ENCODE measurements at regions not wholly inside any gene's neighbourhood (a gene's known extent, or its start where the extent isn't known, plus 50 kb on each side); places are given as distances from the start of the nearest gene placed in this dataset.
"Not testable (repeated sequence)": the region's sequence is repeated elsewhere in the genome, so short reads cannot be mapped to it uniquely, and the experiment has no call there.

DNA sequence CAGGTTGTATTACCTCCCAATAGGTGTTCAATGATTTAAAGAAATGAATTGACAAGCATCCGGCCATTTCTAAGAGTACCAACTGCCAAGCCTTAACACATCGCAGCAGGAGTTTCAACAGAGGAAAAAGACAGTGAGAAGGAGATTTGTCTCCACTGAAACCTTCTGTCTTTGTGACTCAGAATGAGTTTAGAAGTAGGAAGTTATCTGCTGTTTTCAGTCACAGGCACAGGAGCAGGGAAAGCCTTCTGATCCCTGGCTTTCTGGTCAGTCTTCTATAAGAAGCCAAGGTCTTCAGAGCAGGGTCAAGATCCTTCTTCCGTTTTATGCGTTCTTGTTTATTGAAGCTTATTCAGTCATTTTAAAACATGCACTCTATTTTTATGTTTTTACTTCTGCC lies 390.7 kb upstream of the PCSK5 start:
- H3K4me1 ChIP-seq (ENCODE audit: insufficient read depth): no peaks in the 10 kb centered on the region
- TF ChIP-seq, protein P1, sequence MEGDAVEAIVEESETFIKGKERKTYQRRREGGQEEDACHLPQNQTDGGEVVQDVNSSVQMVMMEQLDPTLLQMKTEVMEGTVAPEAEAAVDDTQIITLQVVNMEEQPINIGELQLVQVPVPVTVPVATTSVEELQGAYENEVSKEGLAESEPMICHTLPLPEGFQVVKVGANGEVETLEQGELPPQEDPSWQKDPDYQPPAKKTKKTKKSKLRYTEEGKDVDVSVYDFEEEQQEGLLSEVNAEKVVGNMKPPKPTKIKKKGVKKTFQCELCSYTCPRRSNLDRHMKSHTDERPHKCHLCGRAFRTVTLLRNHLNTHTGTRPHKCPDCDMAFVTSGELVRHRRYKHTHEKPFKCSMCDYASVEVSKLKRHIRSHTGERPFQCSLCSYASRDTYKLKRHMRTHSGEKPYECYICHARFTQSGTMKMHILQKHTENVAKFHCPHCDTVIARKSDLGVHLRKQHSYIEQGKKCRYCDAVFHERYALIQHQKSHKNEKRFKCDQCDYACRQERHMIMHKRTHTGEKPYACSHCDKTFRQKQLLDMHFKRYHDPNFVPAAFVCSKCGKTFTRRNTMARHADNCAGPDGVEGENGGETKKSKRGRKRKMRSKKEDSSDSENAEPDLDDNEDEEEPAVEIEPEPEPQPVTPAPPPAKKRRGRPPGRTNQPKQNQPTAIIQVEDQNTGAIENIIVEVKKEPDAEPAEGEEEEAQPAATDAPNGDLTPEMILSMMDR (IDR thresholded peaks at IDR 0.05; ENCODE audit: poor library complexity): no peak
- no peak for TF ChIP-seq EZH2phosphoT487 (IDR thresholded peaks at IDR 0.05; ENCODE audit: low read depth, severe bottlenecking, unreplicated experiment)
- no peak for TF ChIP-seq EZH2 (IDR thresholded peaks at IDR 0.05; ENCODE audit: borderline replicate concordance)
- no peak overlapping the region for H3K27ac ChIP-seq
- H3K27me3 ChIP-seq: no peaks in the 10 kb centered on the region
- no peak overlapping the region for H3K4me2 ChIP-seq
- H3K79me2 ChIP-seq: no peaks in the 10 kb centered on the region
- H3K36me3 ChIP-seq (replicated peaks; ENCODE audit: insufficient read depth, low read depth): no peaks in the 10 kb centered on the region
- H4K20me1 ChIP-seq (ENCODE audit: insufficient read depth, poor library complexity, severe bottlenecking): no peaks in the 10 kb centered on the region
- no peak for DNase-seq (ENCODE audit: low spot score)
- WGBS (ENCODE audit: low lambda C conversion rate, missing lambda C conversion rate): 89% methylated on average over 4 of the region's 4 CpGs
- no peaks in the 10 kb centered on the region for H3K9me2 ChIP-seq (replicated peaks; ENCODE audit: insufficient read depth)
- no peak overlapping the region for H3K4me3 ChIP-seq
- H2AFZ ChIP-seq: no peak overlapping the region
- H3K9me3 ChIP-seq (ENCODE audit: low read depth): no peaks in the 10 kb centered on the region

DNA sequence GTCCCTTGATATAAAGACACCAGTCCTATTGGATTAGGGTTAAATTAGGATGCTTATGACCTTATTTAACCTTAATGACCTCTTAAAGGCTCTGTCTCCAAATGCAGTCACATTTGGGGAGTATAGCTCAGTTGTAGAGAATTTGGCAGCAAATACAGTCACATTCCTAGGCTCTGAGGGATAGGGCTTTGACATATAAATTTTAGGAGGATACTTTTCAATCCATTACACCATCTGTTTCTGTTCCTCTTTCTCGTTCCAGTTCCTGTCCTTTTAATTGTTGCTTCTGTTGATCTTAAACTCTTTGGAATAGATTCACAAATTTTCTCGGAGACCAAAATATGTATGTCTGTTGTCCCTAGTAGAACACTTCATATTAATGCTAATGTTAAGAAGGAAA lies 390.0 kb upstream of the PCSK5 start:
- H3K4me3 ChIP-seq: no peak overlapping the region
- H2AFZ ChIP-seq: no peak overlapping the region
- H3K79me2 ChIP-seq: no peaks in the 10 kb centered on the region
- no peak overlapping the region for H3K27ac ChIP-seq
- no peaks in the 10 kb centered on the region for H4K20me1 ChIP-seq (ENCODE audit: insufficient read depth, poor library complexity, severe bottlenecking)
- TF ChIP-seq, protein P1 (IDR thresholded peaks at IDR 0.05; ENCODE audit: poor library complexity): no peak
- TF ChIP-seq EZH2 (IDR thresholded peaks at IDR 0.05; ENCODE audit: borderline replicate concordance): no peak
- TF ChIP-seq EZH2phosphoT487 (IDR thresholded peaks at IDR 0.05; ENCODE audit: low read depth, severe bottlenecking, unreplicated experiment): no peak
- WGBS (ENCODE audit: low lambda C conversion rate, missing lambda C conversion rate): 79% methylated on average over 2 of the region's 2 CpGs
- H3K36me3 ChIP-seq (replicated peaks; ENCODE audit: insufficient read depth, low read depth): no peaks in the 10 kb centered on the region
- H3K9me3 ChIP-seq (ENCODE audit: low read depth): no peaks in the 10 kb centered on the region
- H3K4me1 ChIP-seq (ENCODE audit: insufficient read depth): no peaks in the 10 kb centered on the region
- H3K27me3 ChIP-seq: no peaks in the 10 kb centered on the region
- no peaks in the 10 kb centered on the region for H3K9me2 ChIP-seq (replicated peaks; ENCODE audit: insufficient read depth)
- no peak overlapping the region for H3K4me2 ChIP-seq
- no peak for DNase-seq (ENCODE audit: low spot score)

DNA sequence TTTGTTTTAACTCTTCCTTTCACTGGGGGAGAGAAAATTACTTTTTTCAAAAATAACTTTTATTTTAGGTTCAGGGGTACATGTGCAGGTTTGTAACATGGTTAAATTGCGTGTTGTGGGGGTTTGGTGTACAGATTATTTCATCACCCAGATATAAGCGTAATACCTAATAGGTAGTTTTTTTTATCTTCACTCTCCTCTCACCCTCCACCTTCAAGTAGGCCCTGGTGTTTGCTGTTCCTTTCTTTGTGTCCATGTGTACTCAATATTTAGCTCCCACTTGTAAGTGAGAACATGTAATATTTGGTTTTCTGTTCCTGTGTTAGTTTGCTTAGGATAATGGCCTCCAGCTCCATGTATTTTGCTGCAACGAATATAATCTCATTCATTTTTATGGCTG lies 389.5 kb upstream of the PCSK5 start:
- not testable (repeated sequence) for H2AFZ ChIP-seq; H3K9me2 ChIP-seq (replicated peaks; ENCODE audit: insufficient read depth); H3K36me3 ChIP-seq (replicated peaks; ENCODE audit: insufficient read depth, low read depth); H3K27me3 ChIP-seq; H3K9me3 ChIP-seq (ENCODE audit: low read depth); H3K4me3 ChIP-seq; H3K79me2 ChIP-seq; H3K4me1 ChIP-seq (ENCODE audit: insufficient read depth); H3K27ac ChIP-seq; DNase-seq (ENCODE audit: low spot score); H4K20me1 ChIP-seq (ENCODE audit: insufficient read depth, poor library complexity, severe bottlenecking); H3K4me2 ChIP-seq
- WGBS (ENCODE audit: low lambda C conversion rate, missing lambda C conversion rate): 84% methylated on average over 3 of the region's 3 CpGs

DNA sequence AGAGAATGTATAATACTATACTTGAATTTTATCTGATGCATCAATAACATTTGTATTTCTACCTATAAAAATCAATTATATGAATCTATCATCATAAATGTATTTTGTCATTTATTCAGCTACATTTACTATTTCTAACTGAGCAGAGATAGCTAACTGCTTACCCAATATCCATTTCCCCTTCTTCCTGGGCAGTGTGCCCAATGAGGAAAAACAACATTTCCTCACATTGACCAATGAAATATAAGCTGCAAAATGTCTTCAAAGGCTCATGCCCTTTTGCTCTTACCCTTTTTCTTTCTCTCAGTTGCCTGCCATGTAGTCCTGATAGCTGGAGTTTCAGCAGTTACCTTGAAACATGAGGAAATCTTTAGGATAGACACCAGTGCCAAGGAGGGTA lies 385.8 kb upstream of the PCSK5 start:
- no peaks in the 10 kb centered on the region for H3K79me2 ChIP-seq
- DNase-seq (ENCODE audit: low spot score): no peak
- TF ChIP-seq EZH2 (IDR thresholded peaks at IDR 0.05; ENCODE audit: borderline replicate concordance) (no peak), EZH2phosphoT487 (IDR thresholded peaks at IDR 0.05; ENCODE audit: low read depth, severe bottlenecking, unreplicated experiment) (no peak)
- TF ChIP-seq, protein P1 (IDR thresholded peaks at IDR 0.05; ENCODE audit: poor library complexity): no peak
- no peaks in the 10 kb centered on the region for H3K9me3 ChIP-seq (ENCODE audit: low read depth)
- no peaks in the 10 kb centered on the region for H3K36me3 ChIP-seq (replicated peaks; ENCODE audit: insufficient read depth, low read depth)
- no peaks in the 10 kb centered on the region for H4K20me1 ChIP-seq (ENCODE audit: insufficient read depth, poor library complexity, severe bottlenecking)
- no peaks in the 10 kb centered on the region for H3K27me3 ChIP-seq
- no peak overlapping the region for H3K4me3 ChIP-seq
- no peak overlapping the region for H3K27ac ChIP-seq
- H3K9me2 ChIP-seq (replicated peaks; ENCODE audit: insufficient read depth): no peaks in the 10 kb centered on the region
- H3K4me2 ChIP-seq: no peak overlapping the region
- no peak overlapping the region for H2AFZ ChIP-seq
- H3K4me1 ChIP-seq (ENCODE audit: insufficient read depth): no peaks in the 10 kb centered on the region

Measured in hepatocyte (in vitro differentiated cells).